Small intestine (tissue), 7 donors: ENCODE measurements at regions not wholly inside any gene's neighbourhood (a gene's known extent, or its start where the extent isn't known, plus 50 kb on each side); places are given as distances from the start of the nearest gene placed in this dataset.

Experiments used
- DNase-seq, 2 donors: peaks; one replicate each; pipeline versions ENCODE4 v3.0.0 to v3.0.0-alpha.2; 2013
- FAIRE-seq: peaks from 2 replicates; lab custom pipeline; 2012; peaks lifted over from hg19 to GRCh38; lab: Jason Lieb, UNC
- H3K27ac ChIP-seq, 3 donors: one replicate each; pipeline ENCODE4 v1.5.1; 2013; ENCODE audit warnings: low read length in 2 of 3, mild to moderate bottlenecking in 2 of 3, control low read depth in 1 of 3, inconsistent platforms in 1 of 3, low read depth in 1 of 3, moderate library complexity in 1 of 3
- H3K27me3 ChIP-seq, 3 donors: one replicate each; pipeline ENCODE4 v1.6.1; 2013; ENCODE audit warnings: low read length in 3 of 3, inconsistent platforms in 1 of 3; ENCODE audit not compliant: control insufficient read depth in 3 of 3, insufficient read depth in 3 of 3
- H3K36me3 ChIP-seq, 3 donors: one replicate each; pipeline ENCODE4 v1.6.1; 2013; ENCODE audit warnings: low read length in 3 of 3, inconsistent platforms in 1 of 3, low read depth in 1 of 3, mild to moderate bottlenecking in 1 of 3, moderate library complexity in 1 of 3; ENCODE audit not compliant: control insufficient read depth in 3 of 3, insufficient read depth in 2 of 3
- H3K4me1 ChIP-seq, 3 donors: one replicate each; pipeline ENCODE4 v1.6.1; 2013; ENCODE audit warnings: low read length in 2 of 3, inconsistent platforms in 1 of 3, low read depth in 1 of 3, mild to moderate bottlenecking in 1 of 3, moderate library complexity in 1 of 3; ENCODE audit not compliant: control insufficient read depth in 3 of 3, insufficient read depth in 2 of 3
- H3K4me3 ChIP-seq, 3 donors: one replicate each; pipeline ENCODE4 v1.5.1; 2013; ENCODE audit warnings: low read length in 3 of 3, control low read depth in 1 of 3, inconsistent platforms in 1 of 3, low read depth in 1 of 3, mild to moderate bottlenecking in 1 of 3, moderate library complexity in 1 of 3
- H3K9me3 ChIP-seq, 2 donors: one replicate each; pipeline ENCODE4 v1.6.1; 2013; ENCODE audit warnings: low read depth in 1 of 2, low read length in 1 of 2; ENCODE audit not compliant: control insufficient read depth in 2 of 2, insufficient read depth in 1 of 2
- WGBS, 3 donors: extraction: QIAGEN DNeasy Blood & Tissue Kit; methylation state at CpG; one replicate each; pipeline ENCODE4 v1.1.7; 2013; 5-methylcytosine and 5-hydroxymethylcytosine counted together
- donor health status: healthy with polysubstance abuse.
- donor health status: control.
- donor health status: control.
- donor health status: Bipolar disorder and iron deficiency.
- donor health status: healthy.

- 81 to 89% (median 84%) methylated on average over 5 of the region's 5 CpGs for WGBS, 3 donors
- FAIRE-seq (no peak), DNase-seq (no peak)
- Histone ChIP-seq H3K36me3 (no peaks in the 10 kb centered on the region), H3K9me3 (peaks cover 0 to 22% of the 10 kb centered on the region in 2 donors), H3K27me3 (peaks cover 0 to 2% (median 0%) of the 10 kb centered on the region in 3 donors), H3K27ac (no peak overlapping the region), H3K4me1 (peaks cover 0 to 4% (median 0%) of the 10 kb centered on the region in 3 donors), H3K4me3 (no peak overlapping the region)
Measured at GRCh38 chr2:5544205-5544786, 147.9 kb upstream of the SOX11 start.

- H3K9me3 ChIP-seq: peaks cover 0 to 22% of the 10 kb centered on the region in 2 donors
- no peaks in the 10 kb centered on the region for H3K4me1 ChIP-seq
- no peak for DNase-seq
- WGBS, 3 donors: 79 to 91% (median 90%) methylated on average over 1 of the region's 1 CpG
- H3K27me3 ChIP-seq: peaks cover 0 to 2% (median 0%) of the 10 kb centered on the region in 3 donors
- no peak for FAIRE-seq
- no peak overlapping the region for H3K4me3 ChIP-seq
- no peaks in the 10 kb centered on the region for H3K36me3 ChIP-seq
- no peak overlapping the region for H3K27ac ChIP-seq
Measured at GRCh38 chr2:5546181-5546580, 146.0 kb upstream of the SOX11 start.

GRCh38 chr2:5548991-5549715 lies 143.0 kb upstream of the SOX11 start:
- no peak for FAIRE-seq

GRCh38 chr2:5549771-5550170 lies 142.4 kb upstream of the SOX11 start:
- Histone ChIP-seq H3K4me3 (no peak overlapping the region), H3K27me3 (no peaks in the 10 kb centered on the region), H3K36me3 (no peaks in the 10 kb centered on the region), H3K9me3 (peaks cover 0 to 7% of the 10 kb centered on the region in 2 donors), H3K4me1 (no peaks in the 10 kb centered on the region), H3K27ac (no peak overlapping the region)
- 24 to 37% (median 28%) methylated on average over 2 of the region's 2 CpGs for WGBS, 3 donors
- FAIRE-seq (no peak), DNase-seq (no peak)

More at GRCh38 chr2:5548991-5549715, 143.0 kb upstream of the SOX11 start:
- no peaks in the 10 kb centered on the region for H3K27me3 ChIP-seq
- H3K27ac ChIP-seq: no peak overlapping the region
- H3K9me3 ChIP-seq: peaks cover 0 to 13% of the 10 kb centered on the region in 2 donors
- 28 to 46% (median 33%) methylated on average over 5 of the region's 5 CpGs for WGBS, 3 donors
- no peaks in the 10 kb centered on the region for H3K36me3 ChIP-seq
- no peaks in the 10 kb centered on the region for H3K4me1 ChIP-seq
- no peak overlapping the region for H3K4me3 ChIP-seq
- no peak for DNase-seq

- H3K4me1 ChIP-seq: no peaks in the 10 kb centered on the region
- DNase-seq (no peak), FAIRE-seq (no peak)
- WGBS, 3 donors: 86 to 91% (median 89%) methylated on average over 11 of the region's 11 CpGs
- peaks cover 0 to 3% of the 10 kb centered on the region in 2 donors for H3K9me3 ChIP-seq
- H3K27me3 ChIP-seq: no peaks in the 10 kb centered on the region
- H3K27ac ChIP-seq: no peak overlapping the region
- H3K4me3 ChIP-seq: no peak overlapping the region
- no peaks in the 10 kb centered on the region for H3K36me3 ChIP-seq
Measured at GRCh38 chr2:5555636-5556035, 136.5 kb upstream of the SOX11 start.

- WGBS, 3 donors: 60 to 82% (median 81%) methylated on average over 8 of the region's 8 CpGs
- H3K4me1 ChIP-seq: no peaks in the 10 kb centered on the region
- no peak for FAIRE-seq
- H3K9me3 ChIP-seq: peaks cover 0 to 3% of the 10 kb centered on the region in 2 donors
- DNase-seq: no peak
- no peak overlapping the region for H3K27ac ChIP-seq
- no peaks in the 10 kb centered on the region for H3K36me3 ChIP-seq
- H3K27me3 ChIP-seq: no peaks in the 10 kb centered on the region
- no peak overlapping the region for H3K4me3 ChIP-seq
Measured at GRCh38 chr2:5561006-5561405, 131.2 kb upstream of the SOX11 start.

GRCh38 chr2:5562426-5562825 lies 129.8 kb upstream of the SOX11 start:
- Histone ChIP-seq H3K4me1 (no peaks in the 10 kb centered on the region), H3K36me3 (no peaks in the 10 kb centered on the region), H3K4me3 (no peak overlapping the region), H3K27me3 (no peaks in the 10 kb centered on the region), H3K27ac (no peak overlapping the region), H3K9me3 (peaks cover 0 to 3% of the 10 kb centered on the region in 2 donors)
- WGBS, 3 donors: 76 to 86% (median 80%) methylated on average over 13 of the region's 13 CpGs
- FAIRE-seq: no peak
- DNase-seq: no peak

- no peak for FAIRE-seq
- WGBS, 3 donors: 89 to 93% (median 93%) methylated on average over 3 of the region's 3 CpGs
Measured at GRCh38 chr2:5562865-5563264, 129.3 kb upstream of the SOX11 start.

More at GRCh38 chr2:5562865-5563264, 129.3 kb upstream of the SOX11 start:
- H3K4me3 ChIP-seq: no peak overlapping the region
- no peaks in the 10 kb centered on the region for H3K4me1 ChIP-seq
- no peaks in the 10 kb centered on the region for H3K36me3 ChIP-seq
- peaks cover 0 to 3% of the 10 kb centered on the region in 2 donors for H3K9me3 ChIP-seq
- DNase-seq: no peak
- no peak overlapping the region for H3K27ac ChIP-seq
- H3K27me3 ChIP-seq: no peaks in the 10 kb centered on the region
